ENCODE measurements at regions not wholly inside any gene's neighbourhood (a gene's known extent, or its start where the extent isn't known, plus 50 kb on each side); places are given as distances from the start of the nearest gene placed in this dataset.

- H3K4me2 ChIP-seq (ENCODE audit: low read length) = no peak overlapping the region
- no peaks in the 10 kb centered on the region for H3K9me3 ChIP-seq (replicated peaks; ENCODE audit: low read length)
- H3K4me1 ChIP-seq (ENCODE audit: control insufficient read depth, insufficient read depth, low read length) = no peaks in the 10 kb centered on the region
- H3K9ac ChIP-seq (ENCODE audit: low read depth, low read length) = no peak overlapping the region
- peaks cover 3% of the 10 kb centered on the region for H3K27me3 ChIP-seq (ENCODE audit: control insufficient read depth, insufficient read depth, low read length)
- H3K36me3 ChIP-seq (ENCODE audit: insufficient read depth, low read length) = no peaks in the 10 kb centered on the region
- H3K4me3 ChIP-seq (ENCODE audit: low read length) = no peak overlapping the region
Measured at GRCh38 chr3:72369681-72370080, 478.6 kb downstream of the SHQ1 start.

DNA sequence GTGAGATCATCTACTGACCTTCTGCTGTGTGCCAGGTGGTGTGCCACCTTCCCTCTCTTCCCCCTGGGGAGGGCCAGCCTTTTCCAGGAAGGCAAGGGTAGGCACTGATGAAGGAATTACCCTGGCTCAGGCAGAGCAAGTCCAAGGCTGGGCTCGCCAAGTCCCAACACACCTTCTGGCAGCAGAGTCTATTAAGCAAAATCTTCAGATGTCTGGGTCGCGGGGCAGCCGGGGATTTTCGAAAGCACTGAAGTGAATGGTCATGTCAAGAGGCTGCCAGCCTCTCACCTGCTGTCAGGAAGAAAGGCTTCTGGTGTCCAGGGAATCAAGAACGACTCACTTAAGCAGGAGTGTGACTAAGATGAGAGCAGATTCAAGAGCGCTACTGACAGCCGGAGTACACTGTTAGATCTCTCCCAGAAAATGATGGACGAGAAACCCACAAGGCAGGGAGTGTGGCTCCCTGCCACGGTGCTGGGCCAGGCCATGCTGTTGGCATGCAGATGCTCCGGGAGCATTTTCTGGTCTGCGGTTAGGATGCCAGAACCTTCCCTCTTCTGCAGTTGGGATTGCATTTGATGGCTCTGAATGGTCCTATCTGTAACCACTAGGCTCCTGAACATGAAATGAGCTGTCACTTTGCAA lies 479.8 kb downstream of the SHQ1 start:
- no peak overlapping the region for H3K4me3 ChIP-seq (ENCODE audit: low read length)
- no peaks in the 10 kb centered on the region for H3K36me3 ChIP-seq (ENCODE audit: insufficient read depth, low read length)
- H3K4me2 ChIP-seq (ENCODE audit: low read length) = no peak overlapping the region
- H3K9ac ChIP-seq (ENCODE audit: low read depth, low read length) = no peak overlapping the region
- H3K27me3 ChIP-seq (ENCODE audit: control insufficient read depth, insufficient read depth, low read length) = peaks cover 3% of the 10 kb centered on the region
- H3K9me3 ChIP-seq (replicated peaks; ENCODE audit: low read length) = no peaks in the 10 kb centered on the region
- no peaks in the 10 kb centered on the region for H3K4me1 ChIP-seq (ENCODE audit: control insufficient read depth, insufficient read depth, low read length)

GRCh38 chr3:72361990-72362389 lies 486.3 kb downstream of the SHQ1 start:
- Histone ChIP-seq H3K4me1 (ENCODE audit: control insufficient read depth, insufficient read depth, low read length) (no peaks in the 10 kb centered on the region), H3K36me3 (ENCODE audit: insufficient read depth, low read length) (no peaks in the 10 kb centered on the region), H3K27me3 (ENCODE audit: control insufficient read depth, insufficient read depth, low read length) (peaks cover 17% of the 10 kb centered on the region), H3K4me3 (ENCODE audit: low read length) (no peak overlapping the region), H3K4me2 (ENCODE audit: low read length) (no peak overlapping the region), H3K9me3 (replicated peaks; ENCODE audit: low read length) (no peaks in the 10 kb centered on the region), H3K9ac (ENCODE audit: low read depth, low read length) (no peak overlapping the region)

DNA sequence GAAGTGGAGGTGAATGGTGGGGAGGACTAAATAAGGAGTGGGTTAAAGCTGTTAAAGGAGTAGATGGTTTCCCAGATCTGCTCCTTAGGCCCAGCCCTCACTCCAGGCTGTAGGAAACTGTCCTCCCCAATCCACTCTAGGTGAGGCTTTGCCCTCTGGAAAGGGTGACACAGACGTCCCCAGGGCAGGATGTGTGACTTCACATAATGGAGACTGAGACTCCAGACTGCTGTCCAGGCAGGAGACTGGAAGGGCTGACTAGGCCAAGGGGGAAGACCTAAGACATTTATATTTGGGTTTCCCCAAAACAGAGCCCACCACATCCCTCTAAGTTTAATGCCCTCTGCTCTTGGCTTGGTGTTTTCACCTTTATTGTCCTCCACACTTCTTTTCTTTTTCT lies 488.5 kb downstream of the SHQ1 start:
- H3K4me2 ChIP-seq (ENCODE audit: low read length) = no peak overlapping the region
- H3K4me1 ChIP-seq (ENCODE audit: control insufficient read depth, insufficient read depth, low read length) = no peaks in the 10 kb centered on the region
- H3K4me3 ChIP-seq (ENCODE audit: low read length) = no peak overlapping the region
- no peak overlapping the region for H3K9ac ChIP-seq (ENCODE audit: low read depth, low read length)
- H3K27me3 ChIP-seq (ENCODE audit: control insufficient read depth, insufficient read depth, low read length) = peaks cover 14% of the 10 kb centered on the region
- H3K9me3 ChIP-seq (replicated peaks; ENCODE audit: low read length) = no peaks in the 10 kb centered on the region
- H3K36me3 ChIP-seq (ENCODE audit: insufficient read depth, low read length) = no peaks in the 10 kb centered on the region

DNA sequence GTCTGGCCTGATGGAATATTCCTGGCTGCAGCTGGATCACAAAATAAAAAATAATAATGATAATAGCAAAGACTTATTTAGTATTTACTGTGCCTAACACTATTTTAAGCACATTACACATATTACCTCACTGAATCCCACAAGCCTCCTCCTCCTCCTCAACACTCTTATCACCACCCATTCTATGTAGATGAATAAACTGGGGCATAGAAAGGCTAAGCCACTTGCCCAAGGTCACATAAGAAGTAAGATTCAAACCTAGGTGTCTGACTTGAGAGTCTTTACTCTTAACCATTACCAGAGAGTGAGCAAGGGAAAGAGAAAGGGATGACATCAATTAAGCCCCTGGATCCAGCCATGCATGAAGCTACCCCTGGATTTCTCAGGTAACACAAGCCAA lies 493.1 kb downstream of the SHQ1 start:
- no peak overlapping the region for H3K4me3 ChIP-seq (ENCODE audit: low read length)

GRCh38 chr3:72354486-72354885 lies 493.8 kb downstream of the SHQ1 start:
- no peaks in the 10 kb centered on the region for H3K27me3 ChIP-seq (ENCODE audit: control insufficient read depth, insufficient read depth, low read length)
- no peak overlapping the region for H3K4me3 ChIP-seq (ENCODE audit: low read length)
- peaks cover 4% of the 10 kb centered on the region for H3K4me1 ChIP-seq (ENCODE audit: control insufficient read depth, insufficient read depth, low read length)
- no peaks in the 10 kb centered on the region for H3K36me3 ChIP-seq (ENCODE audit: insufficient read depth, low read length)
- no peak overlapping the region for H3K4me2 ChIP-seq (ENCODE audit: low read length)
- no peak overlapping the region for H3K9ac ChIP-seq (ENCODE audit: low read depth, low read length)
- H3K9me3 ChIP-seq (replicated peaks; ENCODE audit: low read length) = no peaks in the 10 kb centered on the region

More for the DNA sequence above, 493.1 kb downstream of the SHQ1 start:
- Histone ChIP-seq H3K9ac (ENCODE audit: low read depth, low read length) (no peak overlapping the region), H3K27me3 (ENCODE audit: control insufficient read depth, insufficient read depth, low read length) (no peaks in the 10 kb centered on the region), H3K36me3 (ENCODE audit: insufficient read depth, low read length) (no peaks in the 10 kb centered on the region), H3K4me2 (ENCODE audit: low read length) (no peak overlapping the region), H3K9me3 (replicated peaks; ENCODE audit: low read length) (no peaks in the 10 kb centered on the region), H3K4me1 (ENCODE audit: control insufficient read depth, insufficient read depth, low read length) (peaks cover 4% of the 10 kb centered on the region)

DNA sequence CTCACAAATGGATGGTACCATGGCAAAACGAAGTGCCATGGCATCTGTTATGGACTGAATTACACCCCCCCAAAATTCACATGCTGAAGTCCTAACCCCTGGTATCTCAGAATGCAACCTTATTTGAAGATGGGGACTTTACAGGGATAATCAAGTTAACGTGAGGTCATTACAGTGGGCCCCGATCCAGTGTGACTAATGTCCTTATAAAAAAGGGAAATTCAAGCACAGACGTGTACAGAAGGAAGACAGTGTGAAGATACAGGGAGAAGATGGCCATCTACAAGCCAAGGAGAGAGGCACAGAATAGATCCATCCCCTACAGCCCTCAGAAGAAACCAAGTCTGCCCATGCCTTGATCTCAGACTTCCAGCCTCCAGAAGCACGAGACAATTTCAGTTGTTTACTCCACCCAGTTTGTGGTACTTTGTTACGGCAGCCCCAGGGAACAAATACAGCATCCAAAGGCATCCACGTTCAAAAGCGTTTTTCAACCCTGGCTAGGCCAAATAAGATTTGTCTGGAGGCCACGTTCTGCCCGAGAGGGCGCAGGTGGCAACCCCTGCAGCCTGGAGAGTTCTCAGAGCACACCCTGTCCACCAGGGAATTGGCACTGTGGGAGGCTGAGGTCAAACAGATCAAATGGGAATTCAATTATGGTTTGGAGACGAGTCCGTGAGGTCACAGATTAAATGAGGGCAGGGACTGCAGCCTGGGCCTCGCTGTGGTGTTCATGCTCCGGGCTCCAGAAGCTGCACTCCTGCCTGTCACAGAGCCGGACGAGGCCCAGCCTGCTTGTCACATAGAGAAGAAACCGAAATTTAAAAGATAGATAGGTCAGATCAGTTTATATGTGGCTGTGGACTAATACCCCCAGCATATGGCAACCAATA lies 494.8 kb downstream of the SHQ1 start:
- H3K9me3 ChIP-seq (replicated peaks; ENCODE audit: low read length) = no peaks in the 10 kb centered on the region
- H3K9ac ChIP-seq (ENCODE audit: low read depth, low read length) = no peak overlapping the region
- H3K36me3 ChIP-seq (ENCODE audit: insufficient read depth, low read length) = no peaks in the 10 kb centered on the region
- no peak overlapping the region for H3K4me3 ChIP-seq (ENCODE audit: low read length)
- no peaks in the 10 kb centered on the region for H3K27me3 ChIP-seq (ENCODE audit: control insufficient read depth, insufficient read depth, low read length)
- peaks cover 5% of the 10 kb centered on the region for H3K4me1 ChIP-seq (ENCODE audit: control insufficient read depth, insufficient read depth, low read length)
- H3K4me2 ChIP-seq (ENCODE audit: low read length) = no peak overlapping the region

- Histone ChIP-seq H3K27me3 (ENCODE audit: control insufficient read depth, insufficient read depth, low read length) (no peaks in the 10 kb centered on the region), H3K4me3 (ENCODE audit: low read length) (no peak overlapping the region), H3K9ac (ENCODE audit: low read depth, low read length) (no peak overlapping the region), H3K4me2 (ENCODE audit: low read length) (no peak overlapping the region), H3K36me3 (ENCODE audit: insufficient read depth, low read length) (no peaks in the 10 kb centered on the region), H3K4me1 (ENCODE audit: control insufficient read depth, insufficient read depth, low read length) (peaks cover 17% of the 10 kb centered on the region), H3K9me3 (replicated peaks; ENCODE audit: low read length) (no peaks in the 10 kb centered on the region)
Measured at GRCh38 chr3:72352176-72352575, 496.1 kb downstream of the SHQ1 start.

DNA sequence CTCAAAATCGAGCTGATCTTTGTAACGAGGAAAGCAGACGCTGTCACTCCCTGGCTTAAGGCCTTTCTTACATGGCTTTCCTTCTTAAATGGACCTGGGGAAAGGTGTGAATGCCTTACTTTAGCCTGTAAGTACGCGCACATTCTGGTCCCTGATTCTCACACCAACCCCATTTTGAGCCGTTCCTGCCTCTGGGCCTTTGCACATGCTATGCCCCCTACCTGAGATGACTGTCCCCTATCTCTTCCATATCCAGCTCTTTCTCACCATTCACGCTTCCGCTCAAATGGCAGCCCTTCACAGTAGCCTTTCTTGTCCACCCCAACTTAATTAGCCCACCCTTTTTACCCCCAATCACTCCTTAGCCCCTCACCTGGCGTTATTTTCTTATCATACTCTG lies 496.7 kb downstream of the SHQ1 start:
- H3K4me3 ChIP-seq (ENCODE audit: low read length) = no peak overlapping the region
- no peak overlapping the region for H3K9ac ChIP-seq (ENCODE audit: low read depth, low read length)
- H3K4me1 ChIP-seq (ENCODE audit: control insufficient read depth, insufficient read depth, low read length) = peaks cover 23% of the 10 kb centered on the region
- H3K27me3 ChIP-seq (ENCODE audit: control insufficient read depth, insufficient read depth, low read length) = no peaks in the 10 kb centered on the region
- H3K4me2 ChIP-seq (ENCODE audit: low read length) = no peak overlapping the region
- H3K36me3 ChIP-seq (ENCODE audit: insufficient read depth, low read length) = no peaks in the 10 kb centered on the region
- H3K9me3 ChIP-seq (replicated peaks; ENCODE audit: low read length) = no peaks in the 10 kb centered on the region

DNA sequence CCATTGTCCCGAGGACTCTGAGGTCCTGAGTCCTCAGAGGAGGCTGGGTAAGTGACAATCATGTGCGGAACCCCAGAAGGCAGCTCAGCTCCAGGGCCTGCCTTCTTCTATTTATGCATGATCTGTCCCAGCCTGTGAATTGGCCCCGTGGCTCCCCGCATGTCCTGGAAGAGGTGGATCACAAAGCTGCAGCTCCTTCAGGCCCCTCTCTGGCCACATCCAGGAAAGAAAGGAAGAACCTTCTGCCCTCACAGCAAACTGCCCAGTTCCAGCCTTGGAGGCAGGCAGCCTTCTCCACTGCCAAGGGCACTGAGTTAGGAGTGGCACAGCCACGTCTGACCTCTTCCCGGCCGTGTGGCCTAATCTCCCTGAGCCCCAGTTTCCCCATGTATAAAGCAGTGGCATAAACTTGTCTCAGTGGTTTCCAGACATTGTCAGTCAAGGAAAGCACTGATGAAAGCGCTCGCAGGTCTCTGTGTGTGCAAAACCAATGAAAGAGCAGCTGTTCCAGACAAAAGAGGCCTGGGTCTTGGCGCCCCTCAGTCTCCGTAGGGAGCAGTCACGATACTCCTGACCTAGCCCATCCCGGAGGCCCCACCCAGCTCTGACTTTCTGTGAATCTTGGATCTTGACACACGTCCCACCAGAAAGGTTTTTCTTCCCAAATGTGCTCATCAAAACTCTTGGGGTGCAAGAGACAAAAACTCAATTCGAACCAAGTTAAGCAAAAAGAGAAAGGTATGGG lies 497.3 kb downstream of the SHQ1 start:
- H3K4me2 ChIP-seq (ENCODE audit: low read length) = no peak overlapping the region
- no peak overlapping the region for H3K9ac ChIP-seq (ENCODE audit: low read depth, low read length)
- H3K9me3 ChIP-seq (replicated peaks; ENCODE audit: low read length) = no peaks in the 10 kb centered on the region
- peaks cover 29% of the 10 kb centered on the region for H3K4me1 ChIP-seq (ENCODE audit: control insufficient read depth, insufficient read depth, low read length)
- H3K27me3 ChIP-seq (ENCODE audit: control insufficient read depth, insufficient read depth, low read length) = no peaks in the 10 kb centered on the region
- no peaks in the 10 kb centered on the region for H3K36me3 ChIP-seq (ENCODE audit: insufficient read depth, low read length)
- no peak overlapping the region for H3K4me3 ChIP-seq (ENCODE audit: low read length)

DNA sequence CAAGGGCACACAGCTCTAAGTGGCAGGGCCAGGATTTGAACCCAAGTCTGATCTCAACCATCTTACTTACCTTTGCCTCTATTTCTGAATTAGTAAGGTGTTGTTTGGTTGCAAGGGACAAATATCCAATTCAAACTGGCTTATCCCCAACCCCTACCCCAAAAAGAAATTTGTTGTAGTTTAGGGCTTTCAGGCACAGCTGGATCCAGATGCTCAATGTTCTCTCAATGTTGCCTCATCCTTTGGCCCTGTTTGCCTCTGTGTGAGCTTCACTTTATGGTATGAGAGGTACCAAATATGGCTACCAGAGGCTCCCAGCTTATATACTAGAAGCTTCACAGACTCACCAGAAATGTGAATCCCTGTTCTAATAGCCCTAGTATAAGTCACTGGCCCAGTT lies 499.9 kb downstream of the SHQ1 start:
- H3K4me3 ChIP-seq (ENCODE audit: low read length) = no peak overlapping the region
- no peak overlapping the region for H3K4me2 ChIP-seq (ENCODE audit: low read length)
- no peaks in the 10 kb centered on the region for H3K27me3 ChIP-seq (ENCODE audit: control insufficient read depth, insufficient read depth, low read length)
- no peaks in the 10 kb centered on the region for H3K9me3 ChIP-seq (replicated peaks; ENCODE audit: low read length)
- no peaks in the 10 kb centered on the region for H3K36me3 ChIP-seq (ENCODE audit: insufficient read depth, low read length)
- peaks cover 40% of the 10 kb centered on the region for H3K4me1 ChIP-seq (ENCODE audit: control insufficient read depth, insufficient read depth, low read length)
- H3K9ac ChIP-seq (ENCODE audit: low read depth, low read length) = no peak overlapping the region
